HEK293 (cell line): ENCODE measurements at regions not wholly inside any gene's neighbourhood (a gene's known extent, or its start where the extent isn't known, plus 50 kb on each side); places are given as distances from the start of the nearest gene placed in this dataset.
"Not testable (repeated sequence)": the region's sequence is repeated elsewhere in the genome, so short reads cannot be mapped to it uniquely, and the experiment has no call there.

Source experiments
- CTCF ChIA-PET: fragments of 350-600 bp; formaldehyde crosslinking; extraction: SDS; loops from one replicate; lab custom pipeline; 2021; ENCODE audit warnings: antibody characterized with exemption; lab: Yijun Ruan, JAX
- POLR2A ChIA-PET: fragments of 300-600 bp; formaldehyde crosslinking; extraction: SDS; loops from one replicate; lab custom pipeline; 2020; ENCODE audit warnings: antibody characterized with exemption, inconsistent platforms; lab: Yijun Ruan, JAX
- H3K27ac ChIP-seq: fragments of 200-500 bp; sonication (Bioruptor generic); 2 replicates; pipeline ENCODE4 v1.5.1; 2014; ENCODE audit warnings: low read depth, low read length, control low read depth, inconsistent platforms; ENCODE audit errors: extremely low read depth
- H3K36me3 ChIP-seq, 2 experiments: fragments of 200-500 bp in 1 of 2; sonication (Bioruptor generic) in 1 of 2; 1 replicate in 1 of 2; 2 replicates in 1 of 2; pipeline ENCODE4 v1.5.1; 2014 to 2017; ENCODE audit warnings: inconsistent platforms in 2 of 2, low read length in 2 of 2; ENCODE audit not compliant: control insufficient read depth in 2 of 2, insufficient read depth in 1 of 2
- H3K4me1 ChIP-seq: fragments of 200-500 bp; sonication (Bioruptor generic); 2 replicates; pipeline ENCODE4 v1.5.1; 2014; ENCODE audit warnings: mild to moderate bottlenecking, low read length, inconsistent platforms; ENCODE audit not compliant: control insufficient read depth, insufficient read depth
- H3K4me3 ChIP-seq: 2 replicates; pipeline ENCODE4 v1.5.1; 2011; ENCODE audit warnings: low read depth, mild to moderate bottlenecking, control low read depth, low read length, moderate library complexity
- H3K9me3 ChIP-seq: fragments of 200-500 bp; sonication (Bioruptor generic); 2 replicates; pipeline ENCODE4 v1.5.1; 2014; ENCODE audit warnings: low read depth, low read length, inconsistent platforms; ENCODE audit not compliant: control insufficient read depth, insufficient read depth
- EGR2 ChIP-seq: fragments of 450-650 bp; formaldehyde crosslinking; IDR thresholded peaks from 2 replicates; pipeline ENCODE4 v1.5.1; 2016; ENCODE audit warnings: low read depth, missing biosample characterization, missing genetic modification characterization
- KLF1 ChIP-seq: fragments of 450-650 bp; formaldehyde crosslinking; IDR thresholded peaks from 2 replicates; pipeline ENCODE4 v1.5.1; 2016; ENCODE audit warnings: missing biosample characterization, missing genetic modification characterization
- RBAK ChIP-seq: fragments of 450-650 bp; formaldehyde crosslinking; IDR thresholded peaks from 2 replicates; pipeline ENCODE4 v1.5.1; 2016; ENCODE audit warnings: missing biosample characterization, missing genetic modification characterization
- ZBTB8A ChIP-seq: fragments of 450-650 bp; formaldehyde crosslinking; IDR thresholded peaks from 2 replicates; pipeline ENCODE4 v1.5.1; 2016; ENCODE audit warnings: missing biosample characterization, missing genetic modification characterization
- ZFP3 ChIP-seq: fragments of 450-650 bp; formaldehyde crosslinking; IDR thresholded peaks from 2 replicates; pipeline ENCODE4 v1.5.1; 2016; ENCODE audit warnings: low read depth, missing biosample characterization, missing genetic modification characterization
- ZFP41 ChIP-seq: fragments of 450-650 bp; formaldehyde crosslinking; IDR thresholded peaks from 2 replicates; pipeline ENCODE4 v1.5.1; 2016; ENCODE audit warnings: missing biosample characterization, missing genetic modification characterization, borderline replicate concordance
- ZNF114 ChIP-seq: fragments of 450-650 bp; formaldehyde crosslinking; IDR thresholded peaks from 2 replicates; pipeline ENCODE4 v1.5.0; 2017; ENCODE audit warnings: missing biosample characterization, missing genetic modification characterization
- ZNF174 ChIP-seq: fragments of 450-650 bp; formaldehyde crosslinking; IDR thresholded peaks from 2 replicates; pipeline ENCODE4 v1.5.0; 2017; ENCODE audit warnings: missing biosample characterization, mild to moderate bottlenecking, missing genetic modification characterization
- ZNF214 ChIP-seq: fragments of 450-650 bp; formaldehyde crosslinking; IDR thresholded peaks from 2 replicates; pipeline ENCODE4 v1.5.1; 2017; ENCODE audit warnings: missing biosample characterization, mild to moderate bottlenecking, missing genetic modification characterization, borderline replicate concordance
- ZNF585B ChIP-seq: fragments of 450-650 bp; formaldehyde crosslinking; IDR thresholded peaks from 2 replicates; pipeline ENCODE4 v1.5.1; 2016; ENCODE audit warnings: missing biosample characterization, missing genetic modification characterization
- ZNF654 ChIP-seq: fragments of 450-650 bp; formaldehyde crosslinking; IDR thresholded peaks from 2 replicates; pipeline ENCODE4 v1.5.1; 2016; ENCODE audit warnings: low read depth, missing biosample characterization, missing genetic modification characterization
- ZNF776 ChIP-seq: fragments of 450-650 bp; formaldehyde crosslinking; IDR thresholded peaks from 2 replicates; pipeline ENCODE4 v1.5.0; 2017; ENCODE audit warnings: missing biosample characterization, missing genetic modification characterization, borderline replicate concordance
- ZNF791 ChIP-seq: fragments of 450-650 bp; formaldehyde crosslinking; IDR thresholded peaks from 2 replicates; pipeline ENCODE4 v1.5.1; 2016; ENCODE audit warnings: missing biosample characterization, missing genetic modification characterization
- ZNF837 ChIP-seq: fragments of 450-650 bp; formaldehyde crosslinking; IDR thresholded peaks from 2 replicates; pipeline ENCODE4 v1.5.1; 2016; ENCODE audit warnings: missing biosample characterization, missing genetic modification characterization
- TF ChIP-seq, protein P1 (sequence below): fragments of 450-650 bp; formaldehyde crosslinking; IDR thresholded peaks from 2 replicates; pipeline ENCODE4 v1.5.1; 2017; ENCODE audit warnings: missing biosample characterization, missing genetic modification characterization
- TF ChIP-seq, protein P2 (sequence below): fragments of 450-650 bp; formaldehyde crosslinking; IDR thresholded peaks from 2 replicates; pipeline ENCODE4 v1.5.1; 2016; ENCODE audit warnings: missing biosample characterization, missing genetic modification characterization
- TF ChIP-seq, protein P3 (sequence below): fragments of 450-650 bp; formaldehyde crosslinking; IDR thresholded peaks from 2 replicates; pipeline ENCODE4 v1.5.1; 2016; ENCODE audit warnings: missing biosample characterization, missing genetic modification characterization
- TF ChIP-seq, protein P4 (sequence below): fragments of 450-650 bp; formaldehyde crosslinking; IDR thresholded peaks from 2 replicates; pipeline ENCODE4 v1.5.1; 2016; ENCODE audit warnings: missing biosample characterization, missing genetic modification characterization

DNA sequence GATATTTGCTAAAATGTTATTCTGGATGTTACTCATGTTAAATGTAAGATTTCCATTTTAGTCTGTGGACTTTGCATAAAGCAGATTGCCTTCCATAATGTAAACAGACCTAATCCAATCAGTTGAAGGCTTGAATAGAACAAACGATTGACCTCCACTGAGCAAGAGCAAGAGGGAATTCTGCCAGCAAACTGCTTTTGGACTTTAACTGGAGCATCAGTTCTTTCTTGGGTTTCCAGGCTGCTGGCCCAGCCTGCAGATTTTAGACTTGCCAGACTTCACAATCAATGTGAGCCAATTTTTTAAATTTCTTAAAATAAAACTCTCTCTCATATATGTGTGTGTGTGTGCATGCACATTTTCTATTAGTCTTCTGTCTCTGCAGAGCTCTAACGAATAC, 1248.8 kb downstream of the ADGRL3 start (continued):
- TF ChIP-seq ZNF114, result no peak
- TF ChIP-seq, protein P1, sequence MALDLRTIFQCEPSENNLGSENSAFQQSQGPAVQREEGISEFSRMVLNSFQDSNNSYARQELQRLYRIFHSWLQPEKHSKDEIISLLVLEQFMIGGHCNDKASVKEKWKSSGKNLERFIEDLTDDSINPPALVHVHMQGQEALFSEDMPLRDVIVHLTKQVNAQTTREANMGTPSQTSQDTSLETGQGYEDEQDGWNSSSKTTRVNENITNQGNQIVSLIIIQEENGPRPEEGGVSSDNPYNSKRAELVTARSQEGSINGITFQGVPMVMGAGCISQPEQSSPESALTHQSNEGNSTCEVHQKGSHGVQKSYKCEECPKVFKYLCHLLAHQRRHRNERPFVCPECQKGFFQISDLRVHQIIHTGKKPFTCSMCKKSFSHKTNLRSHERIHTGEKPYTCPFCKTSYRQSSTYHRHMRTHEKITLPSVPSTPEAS (tag by site-specific recombination), result no peak
- TF ChIP-seq ZBTB8A (tag by site-specific recombination), result no peak

DNA sequence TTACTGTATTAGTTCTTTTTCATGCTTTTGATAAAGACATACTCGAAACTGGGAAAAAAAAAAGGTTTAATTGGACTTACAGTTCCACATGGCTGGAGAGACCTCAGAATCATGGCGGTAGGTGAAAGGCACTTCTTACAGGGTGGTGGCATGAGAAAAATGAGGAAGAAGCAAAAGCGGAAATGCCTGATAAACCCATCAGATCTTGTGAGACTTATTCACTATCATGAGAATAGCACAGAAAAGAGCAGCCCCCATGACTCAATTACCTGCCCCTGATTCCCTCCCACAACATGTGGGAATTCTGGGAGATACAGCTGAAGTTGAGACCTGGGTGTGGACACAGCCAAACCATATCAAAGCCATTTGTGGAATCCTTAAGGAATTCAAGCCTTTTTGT, 1238.9 kb downstream of the ADGRL3 start:
- TF ChIP-seq, protein P2, sequence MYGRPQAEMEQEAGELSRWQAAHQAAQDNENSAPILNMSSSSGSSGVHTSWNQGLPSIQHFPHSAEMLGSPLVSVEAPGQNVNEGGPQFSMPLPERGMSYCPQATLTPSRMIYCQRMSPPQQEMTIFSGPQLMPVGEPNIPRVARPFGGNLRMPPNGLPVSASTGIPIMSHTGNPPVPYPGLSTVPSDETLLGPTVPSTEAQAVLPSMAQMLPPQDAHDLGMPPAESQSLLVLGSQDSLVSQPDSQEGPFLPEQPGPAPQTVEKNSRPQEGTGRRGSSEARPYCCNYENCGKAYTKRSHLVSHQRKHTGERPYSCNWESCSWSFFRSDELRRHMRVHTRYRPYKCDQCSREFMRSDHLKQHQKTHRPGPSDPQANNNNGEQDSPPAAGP (tag by site-specific recombination), result no peak
- TF ChIP-seq ZNF837 (tag by site-specific recombination) (no peak), ZFP41 (no peak), ZFP3 (tag by site-specific recombination) (no peak), ZNF174 (tag by site-specific recombination) (no peak), ZNF585B (tag by site-specific recombination) (no peak), ZNF776 (tag by site-specific recombination) (no peak), RBAK (no peak)
- TF ChIP-seq, protein P3, sequence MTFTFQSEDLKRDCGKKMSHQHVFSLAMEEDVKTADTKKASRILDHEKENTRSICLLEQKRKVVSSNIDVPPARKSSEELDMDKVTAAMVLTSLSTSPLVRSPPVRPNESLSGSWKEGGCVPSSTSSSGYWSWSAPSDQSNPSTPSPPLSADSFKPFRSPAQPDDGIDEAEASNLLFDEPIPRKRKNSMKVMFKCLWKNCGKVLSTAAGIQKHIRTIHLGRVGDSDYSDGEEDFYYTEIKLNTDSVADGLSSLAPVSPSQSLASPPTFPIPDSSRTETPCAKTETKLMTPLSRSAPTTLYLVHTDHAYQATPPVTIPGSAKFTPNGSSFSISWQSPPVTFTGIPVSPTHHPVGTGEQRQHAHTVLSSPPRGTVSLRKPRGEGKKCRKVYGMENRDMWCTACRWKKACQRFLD (tag by site-specific recombination), result no peak
- TF ChIP-seq, all 188 proteins: peak for 0
- no peaks in the 10 kb centered on the region for H3K9me3 ChIP-seq
- H3K27ac ChIP-seq, result no peak overlapping the region
- H3K4me1 ChIP-seq, result no peaks in the 10 kb centered on the region
- POLR2A ChIA-PET, result no interaction called here
- no peak overlapping the region for H3K4me3 ChIP-seq
- no peaks in the 10 kb centered on the region for H3K36me3 ChIP-seq
- CTCF ChIA-PET, result no interaction called here

DNA sequence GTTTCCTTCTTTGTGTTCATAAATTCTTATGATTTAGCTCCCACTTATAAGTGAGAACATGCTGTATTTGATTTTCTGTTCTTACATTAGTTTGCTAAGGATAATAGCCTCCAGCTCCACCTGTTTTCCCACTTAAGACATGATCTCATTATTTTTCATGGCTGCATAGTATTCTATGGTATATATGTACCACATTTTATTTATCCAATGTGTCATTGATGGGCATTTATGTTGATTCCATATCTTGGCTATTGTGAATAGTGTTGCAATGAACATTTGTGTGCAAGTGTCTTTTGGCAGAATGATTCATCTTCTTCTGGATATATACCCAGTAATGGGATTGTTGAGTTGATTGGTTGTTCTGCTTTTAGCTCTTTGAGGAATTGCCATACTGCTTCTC, 1234.8 kb downstream of the ADGRL3 start:
- no peaks in the 10 kb centered on the region for H3K4me1 ChIP-seq
- POLR2A ChIA-PET, result no interaction called here

DNA sequence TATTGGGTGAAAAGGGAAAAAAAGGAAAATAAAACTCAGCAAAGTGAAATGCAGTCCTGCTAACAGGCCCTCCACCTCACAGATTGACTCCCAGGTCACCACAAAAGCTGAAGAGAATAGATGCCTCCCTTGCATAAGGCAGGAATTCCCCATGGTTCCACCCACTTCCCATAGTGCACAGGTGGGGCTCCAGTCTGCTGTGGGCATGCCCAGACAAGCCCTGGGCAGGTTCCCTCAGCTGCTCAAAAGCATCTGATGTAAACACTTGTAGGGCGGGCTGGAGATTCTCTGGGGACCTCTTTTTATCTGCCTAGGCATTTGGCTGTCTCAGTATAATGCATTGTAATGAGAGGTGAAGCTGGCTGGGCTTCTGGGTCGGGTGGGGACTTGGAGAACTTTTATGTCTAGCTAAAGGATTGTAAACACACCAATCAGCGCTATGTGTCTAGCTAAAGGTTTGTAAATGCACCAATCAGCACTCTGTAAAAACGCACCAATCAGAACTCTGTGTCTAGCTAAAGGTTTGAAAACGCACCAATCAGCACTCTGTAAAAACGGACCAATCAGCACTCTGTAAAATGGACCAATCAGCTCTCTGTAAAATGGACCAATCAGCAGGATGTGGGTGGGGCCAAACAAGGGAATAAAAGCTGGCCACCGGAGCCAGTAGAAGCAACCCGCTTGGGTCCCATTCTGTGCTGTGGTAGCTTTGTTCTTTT, 1231.5 kb downstream of the ADGRL3 start:
- H3K27ac ChIP-seq, POLR2A ChIA-PET, CTCF ChIA-PET, H3K4me3 ChIP-seq, H3K9me3 ChIP-seq, H3K36me3 ChIP-seq, H3K4me1 ChIP-seq: not testable (repeated sequence)

More for the DNA sequence above, 1234.8 kb downstream of the ADGRL3 start:
- no peak for TF ChIP-seq EGR2 (tag by site-specific recombination)
- TF ChIP-seq KLF1 (tag by site-specific recombination), result no peak
- TF ChIP-seq, protein P4, sequence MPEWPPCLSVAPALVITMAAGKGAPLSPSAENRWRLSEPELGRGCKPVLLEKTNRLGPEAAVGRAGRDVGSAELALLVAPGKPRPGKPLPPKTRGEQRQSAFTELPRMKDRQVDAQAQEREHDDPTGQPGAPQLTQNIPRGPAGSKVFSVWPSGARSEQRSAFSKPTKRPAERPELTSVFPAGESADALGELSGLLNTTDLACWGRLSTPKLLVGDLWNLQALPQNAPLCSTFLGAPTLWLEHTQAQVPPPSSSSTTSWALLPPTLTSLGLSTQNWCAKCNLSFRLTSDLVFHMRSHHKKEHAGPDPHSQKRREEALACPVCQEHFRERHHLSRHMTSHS (tag by site-specific recombination), result no peak
- TF ChIP-seq ZNF791 (tag by site-specific recombination), result no peak
- TF ChIP-seq ZNF214 (tag by site-specific recombination), result no peak
- no peak for TF ChIP-seq ZNF654 (tag by site-specific recombination)
- no peak for TF ChIP-seq ZFP41
- no peak overlapping the region for H3K4me3 ChIP-seq
- no peaks in the 10 kb centered on the region for H3K9me3 ChIP-seq
- CTCF ChIA-PET, result no interaction called here
- H3K27ac ChIP-seq, result no peak overlapping the region
- H3K36me3 ChIP-seq, result no peaks in the 10 kb centered on the region
